Endothelial cell of umbilical vein (primary cell): ENCODE measurements at regions not wholly inside any gene's neighbourhood (a gene's known extent, or its start where the extent isn't known, plus 50 kb on each side); places are given as distances from the start of the nearest gene placed in this dataset.

Source experiments
- BruUV-seq: library from RNA; stranded (reverse); fragments of 400-500 nt; replicated peaks from 2 replicates; lab custom pipeline; 2021; lab: Mats Ljungman, UMichigan
- CTCF ChIA-PET: fragments of 300-600, 350-600 bp; sonication (Branson Sonifier 250); formaldehyde crosslinking; loops from one replicate; lab custom pipeline; 2021; ENCODE audit warnings: antibody characterized with exemption, inconsistent platforms; lab: Charles Lee
- POLR2A ChIA-PET: fragments of 300-600, 350-600 bp; sonication (Branson Sonifier 250); formaldehyde crosslinking; loops from one replicate; lab custom pipeline; 2021; ENCODE audit warnings: antibody characterized with exemption, inconsistent platforms; lab: Charles Lee
- DNase-seq: peaks from one replicate; pipeline ENCODE4 v3.0.0-alpha.2; 2011; ENCODE audit warnings: low read depth, low spot score
- FAIRE-seq: peaks from 2 replicates; lab custom pipeline; 2011; peaks lifted over from hg19 to GRCh38; lab: Jason Lieb, UNC
- H2AFZ ChIP-seq: 2 replicates; pipeline ENCODE4 v1.6.0; 2012; ENCODE audit warnings: low read depth, low read length, control low read depth, inconsistent platforms
- H3K27ac ChIP-seq: 2 replicates; pipeline ENCODE4 v1.5.1; 2011; ENCODE audit warnings: low read depth, mild to moderate bottlenecking, control low read depth, low read length, moderate library complexity; ENCODE audit not compliant: insufficient read depth
- H3K27me3 ChIP-seq, 2 experiments: 2 replicates each; pipeline versions ENCODE4 v1.6.0 to v1.6.1; 2011; ENCODE audit warnings: low read length in 2 of 2, mixed read lengths in 1 of 2; ENCODE audit not compliant: control insufficient read depth in 2 of 2, insufficient read depth in 2 of 2
- H3K36me3 ChIP-seq, 2 experiments: 2 replicates in 1 of 2; 3 replicates in 1 of 2; pipeline ENCODE4 v1.5.1; 2011; ENCODE audit warnings: low read length in 2 of 2, mild to moderate bottlenecking in 1 of 2, moderate library complexity in 1 of 2; ENCODE audit not compliant: control insufficient read depth in 2 of 2, insufficient read depth in 2 of 2; ENCODE audit errors: extremely low read depth in 1 of 2
- H3K4me1 ChIP-seq: 3 replicates; pipeline ENCODE4 v1.5.1; 2011; ENCODE audit warnings: mild to moderate bottlenecking, low read length; ENCODE audit not compliant: control insufficient read depth, insufficient read depth; ENCODE audit errors: extremely low read depth
- H3K4me2 ChIP-seq: 2 replicates; pipeline ENCODE4 v1.6.1; 2011; ENCODE audit warnings: low read length, control low read depth, mixed read lengths; ENCODE audit not compliant: insufficient read depth
- H3K4me3 ChIP-seq, 3 experiments: fragments of 200-600 bp in 1 of 3; sonication (generic), shearing (Covaris generic) in 1 of 3; replicated peaks in 1 of 3; 2 replicates each; pipeline ENCODE4 v1.5.1; 2011 to 2016; ENCODE audit warnings: control low read depth in 3 of 3, low read length in 3 of 3, mild to moderate bottlenecking in 2 of 3, inconsistent platforms in 1 of 3, low read depth in 1 of 3, moderate library complexity in 1 of 3; ENCODE audit not compliant: insufficient read depth in 1 of 3
- H3K79me2 ChIP-seq: 2 replicates; pipeline ENCODE4 v1.6.0; 2012; ENCODE audit warnings: low read length, inconsistent platforms; ENCODE audit not compliant: control insufficient read depth, insufficient read depth
- H3K9ac ChIP-seq: replicated peaks from 2 replicates; pipeline ENCODE3; 2011; ENCODE audit warnings: low read length, control low read depth; ENCODE audit not compliant: insufficient read depth; ENCODE audit errors: extremely low read depth
- H3K9me1 ChIP-seq: replicated peaks from 3 replicates; pipeline ENCODE4 v1.6.0; 2011; ENCODE audit warnings: mild to moderate bottlenecking, low read length; ENCODE audit not compliant: control insufficient read depth, insufficient read depth; ENCODE audit errors: extremely low read depth
- H3K9me3 ChIP-seq: replicated peaks from 2 replicates; pipeline ENCODE4 v1.5.1; 2012; ENCODE audit warnings: low read length, inconsistent platforms; ENCODE audit not compliant: control insufficient read depth, insufficient read depth
- H4K20me1 ChIP-seq: replicated peaks from 2 replicates; pipeline ENCODE3; 2011; ENCODE audit warnings: mild to moderate bottlenecking, low read length; ENCODE audit not compliant: control insufficient read depth, insufficient read depth; ENCODE audit errors: extremely low read depth
- FOS ChIP-seq: IDR thresholded peaks from 2 replicates; pipeline ENCODE4 v1.6.1; 2011; ENCODE audit warnings: mild to moderate bottlenecking, low read length, moderate library complexity, borderline replicate concordance; ENCODE audit not compliant: insufficient read depth
- GATA2 ChIP-seq: IDR thresholded peaks from 2 replicates; pipeline ENCODE4 v1.7.0; 2011; ENCODE audit warnings: low read depth, mild to moderate bottlenecking, moderate library complexity, mixed read lengths, low read length; ENCODE audit not compliant: insufficient read length, insufficient read depth
- JUN ChIP-seq: IDR thresholded peaks from 2 replicates; pipeline ENCODE4 v1.6.1; 2011; ENCODE audit warnings: borderline replicate concordance, low read depth; ENCODE audit not compliant: insufficient read length, insufficient read depth
- MYC ChIP-seq: IDR thresholded peaks from one replicate; pipeline ENCODE4 v1.6.1; 2011; ENCODE audit warnings: mild to moderate bottlenecking, low read depth, low read length
- POLR2A ChIP-seq: IDR thresholded peaks from 2 replicates; pipeline ENCODE4 v1.6.1; 2012; ENCODE audit warnings: low read depth, mild to moderate bottlenecking, control low read depth, low read length
- dilution Hi-C: fragments of 300-500 bp; cut with MboI; formaldehyde crosslinking; loops from one replicate; pipeline ENCODE4 v1.15.0; 2019; ENCODE audit warnings: low sequenced_read_pairs; ENCODE audit not compliant: extremely low pct_ligation_motif_present
- intact Hi-C: fragments of 100-400 bp; cut with micrococcal nuclease; formaldehyde crosslinking; loops from one replicate; pipeline ENCODE4 v1.10.0; 2022
- TF ChIP-seq, protein P1 (sequence below), 2 donors: IDR thresholded peaks; 1 replicate in 1 of 2; 2 replicates in 1 of 2; pipeline ENCODE4 v1.5.1; 2011; ENCODE audit warnings: low read length in 2 of 2, mild to moderate bottlenecking in 2 of 2, moderate library complexity in 2 of 2, control low read depth in 1 of 2, inconsistent platforms in 1 of 2, low read depth in 1 of 2; ENCODE audit not compliant: insufficient read depth in 1 of 2; ENCODE audit errors: extremely low read depth in 1 of 2

DNA sequence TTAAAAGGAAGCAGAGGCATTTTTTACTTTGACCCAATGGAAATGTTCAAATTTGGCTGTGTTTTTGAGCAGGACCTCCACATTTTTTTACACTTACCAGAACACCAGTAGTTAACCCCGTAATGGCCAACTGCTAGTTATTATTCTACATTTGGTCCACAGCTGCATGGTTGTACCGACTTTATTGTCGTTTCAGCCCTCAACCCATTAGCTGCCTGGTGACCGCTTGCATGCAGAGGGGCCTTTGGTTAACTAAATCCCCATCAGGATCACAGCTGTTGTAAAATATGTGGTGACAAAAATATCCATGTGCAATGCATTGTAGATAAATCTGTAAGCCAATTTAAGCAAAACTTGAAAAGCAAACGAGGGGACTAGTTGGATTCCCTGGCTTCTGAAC lies 342.2 kb upstream of the MEOX2 start:
- H3K9ac ChIP-seq = no peak overlapping the region
- no peaks in the 10 kb centered on the region for H3K79me2 ChIP-seq
- BruUV-seq = no TSS peak
- H3K27ac ChIP-seq = no peak overlapping the region
- TF ChIP-seq JUN (no peak), POLR2A (no peak), MYC (no peak)
- TF ChIP-seq, protein P1, sequence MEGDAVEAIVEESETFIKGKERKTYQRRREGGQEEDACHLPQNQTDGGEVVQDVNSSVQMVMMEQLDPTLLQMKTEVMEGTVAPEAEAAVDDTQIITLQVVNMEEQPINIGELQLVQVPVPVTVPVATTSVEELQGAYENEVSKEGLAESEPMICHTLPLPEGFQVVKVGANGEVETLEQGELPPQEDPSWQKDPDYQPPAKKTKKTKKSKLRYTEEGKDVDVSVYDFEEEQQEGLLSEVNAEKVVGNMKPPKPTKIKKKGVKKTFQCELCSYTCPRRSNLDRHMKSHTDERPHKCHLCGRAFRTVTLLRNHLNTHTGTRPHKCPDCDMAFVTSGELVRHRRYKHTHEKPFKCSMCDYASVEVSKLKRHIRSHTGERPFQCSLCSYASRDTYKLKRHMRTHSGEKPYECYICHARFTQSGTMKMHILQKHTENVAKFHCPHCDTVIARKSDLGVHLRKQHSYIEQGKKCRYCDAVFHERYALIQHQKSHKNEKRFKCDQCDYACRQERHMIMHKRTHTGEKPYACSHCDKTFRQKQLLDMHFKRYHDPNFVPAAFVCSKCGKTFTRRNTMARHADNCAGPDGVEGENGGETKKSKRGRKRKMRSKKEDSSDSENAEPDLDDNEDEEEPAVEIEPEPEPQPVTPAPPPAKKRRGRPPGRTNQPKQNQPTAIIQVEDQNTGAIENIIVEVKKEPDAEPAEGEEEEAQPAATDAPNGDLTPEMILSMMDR (IDR thresholded peaks at IDR 0.05; ENCODE audit: extremely low read depth in 1 of 2, insufficient read depth in 1 of 2, low read depth in 1 of 2, low read length in 2 of 2) = no peak
- no peaks in the 10 kb centered on the region for H4K20me1 ChIP-seq
- dilution Hi-C loops = no loop called here
- no peak for DNase-seq
- H3K4me1 ChIP-seq = peaks cover 17% of the 10 kb centered on the region
- no peak for FAIRE-seq
- H3K36me3 ChIP-seq = no peaks in the 10 kb centered on the region
- no peaks in the 10 kb centered on the region for H3K9me3 ChIP-seq
- H3K9me1 ChIP-seq = no peaks in the 10 kb centered on the region
- no peak overlapping the region for H3K4me2 ChIP-seq
- no peak overlapping the region for H2AFZ ChIP-seq
- POLR2A ChIA-PET = no interaction called here
- no peaks in the 10 kb centered on the region for H3K27me3 ChIP-seq
- intact Hi-C loops = no loop called here
- CTCF ChIA-PET = no interaction called here
- no peak overlapping the region for H3K4me3 ChIP-seq

DNA sequence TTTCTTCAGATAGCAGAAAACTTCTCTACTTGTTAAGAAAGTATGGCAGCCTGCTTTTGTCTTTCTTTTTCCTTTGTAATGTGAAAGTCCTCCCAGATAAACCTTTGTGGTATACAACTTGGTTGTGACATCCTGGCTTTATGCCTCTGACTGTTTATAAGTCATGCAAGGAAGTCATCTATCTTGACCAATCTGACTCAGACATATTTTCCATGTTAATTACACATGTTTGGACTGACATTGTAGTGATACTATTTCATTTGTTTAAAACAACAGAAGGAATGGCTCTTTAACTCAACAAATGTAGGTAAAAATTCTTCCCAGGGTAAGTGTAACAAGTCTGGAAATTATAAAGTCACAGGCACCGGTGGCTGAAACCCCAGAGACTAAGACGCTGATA lies 341.6 kb upstream of the MEOX2 start:
- ChIA-PET POLR2A (no interaction called here), CTCF (interaction anchor here (1.2 kb wide), 1 partner anchor 10 kb away, joined by 3 read pairs; no protein-coding TSS in a partner anchor)
- Histone ChIP-seq H3K27ac (peak overlapping the region; percentile 1), H3K4me3 (no peak overlapping the region), H3K79me2 (no peaks in the 10 kb centered on the region), H3K36me3 (no peaks in the 10 kb centered on the region), H3K9me3 (no peaks in the 10 kb centered on the region), H4K20me1 (no peaks in the 10 kb centered on the region), H3K9ac (no peak overlapping the region), H2AFZ (peak overlapping the region; percentile 4), H3K4me2 (peak overlapping the region; percentile 3), H3K4me1 (peaks cover 17% of the 10 kb centered on the region), H3K9me1 (no peaks in the 10 kb centered on the region), H3K27me3 (no peaks in the 10 kb centered on the region)
- no TSS peak for BruUV-seq
- dilution Hi-C loops = no loop called here
- peak; percentile 85 for DNase-seq
- FAIRE-seq = peak; percentile 18
- TF ChIP-seq GATA2 = peak; percentile 47
- TF ChIP-seq JUN = no peak
- peak; percentile 63 for TF ChIP-seq FOS
- intact Hi-C loops = no loop called here
